H1 (cell line): ENCODE measurements at regions not wholly inside any gene's neighbourhood (a gene's known extent, or its start where the extent isn't known, plus 50 kb on each side); places are given as distances from the start of the nearest gene placed in this dataset.

Source experiments
- CTCF ChIA-PET: fragments of 300-600 bp; sonication (Branson Sonifier 250); formaldehyde crosslinking; loops from one replicate; lab custom pipeline; 2021; ENCODE audit not compliant: partially characterized antibody; lab: Charles Lee
- POLR2A ChIA-PET: fragments of 300-600 bp; sonication (Branson Sonifier 250); formaldehyde crosslinking; loops from one replicate; lab custom pipeline; 2021; ENCODE audit warnings: inconsistent platforms; ENCODE audit not compliant: partially characterized antibody; lab: Charles Lee
- DNase-seq, 2 experiments: peaks; one replicate each; pipeline versions ENCODE4 v3.0.0 to v3.0.0-alpha.2; 2010 to 2022; ENCODE audit warnings: low spot score in 2 of 2, low read depth in 1 of 2, mixed read lengths in 1 of 2
- FAIRE-seq: peaks from 2 replicates; lab custom pipeline; 2011; peaks lifted over from hg19 to GRCh38; lab: Jason Lieb, UNC
- H2AFZ ChIP-seq: 2 replicates; pipeline ENCODE4 v1.8.1; 2012; ENCODE audit warnings: low read length, inconsistent platforms
- H2AK5ac ChIP-seq: 2 replicates; pipeline ENCODE4 v1.6.1; 2013; ENCODE audit warnings: low read depth, low read length
- H2BK120ac ChIP-seq: replicated peaks from 2 replicates; pipeline ENCODE3; 2013; ENCODE audit warnings: low read depth, low read length, inconsistent platforms
- H2BK12ac ChIP-seq: 2 replicates; pipeline ENCODE4 v1.6.1; 2013; ENCODE audit warnings: low read depth, low read length
- H2BK15ac ChIP-seq: 2 replicates; pipeline ENCODE4 v1.6.1; 2013; ENCODE audit warnings: low read length
- H2BK20ac ChIP-seq: 2 replicates; pipeline ENCODE4 v1.6.1; 2013; ENCODE audit warnings: low read length
- H2BK5ac ChIP-seq: 2 replicates; pipeline ENCODE4 v1.6.1; 2013; ENCODE audit warnings: low read depth, low read length
- H3K14ac ChIP-seq: 2 replicates; pipeline ENCODE4 v1.6.1; 2013; ENCODE audit warnings: inconsistent platforms; ENCODE audit not compliant: insufficient read length
- H3K18ac ChIP-seq: 2 replicates; pipeline ENCODE4 v1.6.1; 2013; ENCODE audit warnings: low read length; ENCODE audit errors: extremely low read depth
- H3K23ac ChIP-seq: 2 replicates; pipeline ENCODE4 v1.6.1; 2013; ENCODE audit warnings: inconsistent platforms; ENCODE audit not compliant: insufficient read length
- H3K23me2 ChIP-seq: 2 replicates; pipeline ENCODE4 v1.6.1; 2013; ENCODE audit warnings: low read depth, low read length
- H3K27ac ChIP-seq: 2 replicates; pipeline ENCODE4 v1.6.1; 2011; ENCODE audit warnings: low read depth, low read length, inconsistent platforms
- H3K27me3 ChIP-seq, 4 experiments: replicated peaks in 1 of 4; 1 replicate in 1 of 4; 2 replicates in 3 of 4; pipeline versions ENCODE4 v1.6.1 to v1.8.1; 2011 to 2013; ENCODE audit warnings: low read length in 3 of 4, mild to moderate bottlenecking in 3 of 4, inconsistent platforms in 2 of 4, mixed read lengths in 2 of 4, moderate library complexity in 1 of 4; ENCODE audit not compliant: control insufficient read depth in 3 of 4, insufficient read depth in 3 of 4; ENCODE audit errors: extremely low read depth in 1 of 4
- H3K36me3 ChIP-seq, 4 experiments: 2 replicates each; pipeline versions ENCODE4 v1.6.1 to v1.8.1; 2011 to 2013; ENCODE audit warnings: mild to moderate bottlenecking in 4 of 4, low read length in 3 of 4, moderate library complexity in 2 of 4, control low read depth in 1 of 4, inconsistent platforms in 1 of 4; ENCODE audit not compliant: insufficient read depth in 4 of 4, control insufficient read depth in 2 of 4
- H3K4ac ChIP-seq: replicated peaks from 2 replicates; pipeline ENCODE3; 2013; ENCODE audit warnings: low read length, low read depth, mixed read lengths, inconsistent platforms; ENCODE audit not compliant: insufficient read length
- H3K4me1 ChIP-seq, 4 experiments: replicated peaks in 1 of 4; 1 replicate in 1 of 4; 2 replicates in 3 of 4; pipeline versions ENCODE4 v1.6.1 to v1.8.1; 2011 to 2013; ENCODE audit warnings: low read length in 3 of 4, inconsistent platforms in 2 of 4, mixed read lengths in 1 of 4; ENCODE audit not compliant: insufficient read depth in 4 of 4, control insufficient read depth in 3 of 4
- H3K4me2 ChIP-seq, 2 experiments: 2 replicates each; pipeline versions ENCODE4 v1.6.1 to v1.8.1; 2011 to 2013; ENCODE audit warnings: low read depth in 2 of 2, low read length in 2 of 2, control low read depth in 1 of 2, inconsistent platforms in 1 of 2, mild to moderate bottlenecking in 1 of 2; ENCODE audit not compliant: insufficient read depth in 1 of 2
- H3K4me3 ChIP-seq, 4 experiments: fragments of 200-600, 300-600 bp in 1 of 4; sonication (generic), shearing (Covaris generic), sonication (Bioruptor Twin) in 1 of 4; 2 replicates each; pipeline versions ENCODE4 v1.5.1 to v1.8.1; 2011 to 2016; ENCODE audit warnings: low read length in 4 of 4, low read depth in 3 of 4, control low read depth in 2 of 4, inconsistent platforms in 2 of 4, mild to moderate bottlenecking in 2 of 4, mixed read lengths in 1 of 4, moderate library complexity in 1 of 4; ENCODE audit not compliant: insufficient read depth in 2 of 4; ENCODE audit errors: extremely low read depth in 1 of 4
- H3K56ac ChIP-seq: replicated peaks from 2 replicates; pipeline ENCODE3; 2013; ENCODE audit warnings: low read depth, mild to moderate bottlenecking, mixed read lengths, low read length, inconsistent platforms; ENCODE audit not compliant: insufficient read length
- H3K79me1 ChIP-seq: 2 replicates; pipeline ENCODE4 v1.6.1; 2013; ENCODE audit warnings: low read depth, low read length, control low read depth
- H3K79me2 ChIP-seq, 2 experiments: 2 replicates each; pipeline versions ENCODE4 v1.6.1 to v1.8.1; 2012 to 2013; ENCODE audit warnings: low read length in 2 of 2, mild to moderate bottlenecking in 2 of 2, inconsistent platforms in 1 of 2; ENCODE audit not compliant: insufficient read depth in 2 of 2, control insufficient read depth in 1 of 2
- H3K9ac ChIP-seq, 4 experiments: replicated peaks in 1 of 4; 1 replicate in 1 of 4; 2 replicates in 3 of 4; pipeline versions ENCODE4 v1.6.1 to v1.8.1; 2011 to 2013; ENCODE audit warnings: low read depth in 3 of 4, low read length in 3 of 4, control low read depth in 2 of 4, mild to moderate bottlenecking in 2 of 4, moderate library complexity in 2 of 4, inconsistent platforms in 1 of 4; ENCODE audit errors: extremely low read depth in 1 of 4
- H3K9me3 ChIP-seq, 2 experiments: 2 replicates each; pipeline versions ENCODE4 v1.6.1 to v1.8.1; 2012 to 2013; ENCODE audit warnings: mild to moderate bottlenecking in 2 of 2, moderate library complexity in 2 of 2, control low read depth in 1 of 2, inconsistent platforms in 1 of 2, low read depth in 1 of 2, low read length in 1 of 2, mixed read lengths in 1 of 2; ENCODE audit not compliant: insufficient read depth in 2 of 2
- H4K20me1 ChIP-seq, 2 experiments: replicated peaks in 1 of 2; 2 replicates each; pipeline versions ENCODE3 to v1.8.1; 2011 to 2013; ENCODE audit warnings: inconsistent platforms in 2 of 2, low read length in 2 of 2, mild to moderate bottlenecking in 1 of 2; ENCODE audit not compliant: insufficient read depth in 2 of 2, control insufficient read depth in 1 of 2
- H4K5ac ChIP-seq: 2 replicates; pipeline ENCODE4 v1.6.1; 2013; ENCODE audit warnings: low read length, low read depth, mixed read lengths, inconsistent platforms; ENCODE audit not compliant: insufficient read length
- H4K8ac ChIP-seq: 2 replicates; pipeline ENCODE4 v1.8.0; 2013; ENCODE audit warnings: mild to moderate bottlenecking, moderate library complexity, low read length, inconsistent platforms; ENCODE audit not compliant: insufficient read depth; ENCODE audit errors: extremely low read depth
- H4K91ac ChIP-seq: replicated peaks from 2 replicates; pipeline ENCODE3; 2013; ENCODE audit warnings: low read length, mixed read lengths, inconsistent platforms; ENCODE audit not compliant: insufficient read length
- CBX5 ChIP-seq: fragments of 300-800, 300-1000 bp; sonication (generic); IDR thresholded peaks from 2 replicates; pipeline ENCODE4 v1.7.1; 2016; ENCODE audit warnings: antibody characterized with exemption, low read length, low read depth
- CHD1 ChIP-seq: IDR thresholded peaks from 2 replicates; pipeline ENCODE4 v1.6.1; 2012; ENCODE audit warnings: low read depth, low read length, improper control_type of control experiment
- GABPA ChIP-seq: IDR thresholded peaks from 2 replicates; pipeline ENCODE4 v1.6.1; 2011; ENCODE audit warnings: mild to moderate bottlenecking, low read length, moderate library complexity, borderline replicate concordance; ENCODE audit not compliant: insufficient read depth
- GTF2F1 ChIP-seq: IDR thresholded peaks from 2 replicates; pipeline ENCODE4 v1.6.1; 2012; ENCODE audit warnings: low read depth, low read length, improper control_type of control experiment, borderline replicate concordance
- HDAC6 ChIP-seq: IDR thresholded peaks from one replicate; pipeline ENCODE4 v1.7.1; 2012; ENCODE audit warnings: low read depth, mild to moderate bottlenecking, inconsistent platforms, low read length, moderate library complexity
- KDM4A ChIP-seq: IDR thresholded peaks from one replicate; pipeline ENCODE4 v1.7.1; 2012; ENCODE audit warnings: low read depth, mild to moderate bottlenecking, moderate library complexity, low read length, inconsistent platforms; ENCODE audit not compliant: severe bottlenecking
- KDM5A ChIP-seq: fragments of 200-600 bp; IDR thresholded peaks from 2 replicates; pipeline ENCODE4 v1.7.1; 2012; ENCODE audit warnings: mild to moderate bottlenecking, low read length, inconsistent platforms, mixed read lengths
- POLR2A ChIP-seq, 2 experiments: IDR thresholded peaks; 1 replicate in 1 of 2; 2 replicates in 1 of 2; pipeline ENCODE4 v1.6.1; 2011; ENCODE audit warnings: low read depth in 2 of 2, low read length in 2 of 2, mild to moderate bottlenecking in 2 of 2; ENCODE audit errors: control extremely low read depth in 1 of 2
- SIRT6 ChIP-seq: IDR thresholded peaks from one replicate; pipeline ENCODE4 v1.7.1; 2012; ENCODE audit warnings: low read length, inconsistent platforms
- SP2 ChIP-seq: IDR thresholded peaks from 2 replicates; pipeline ENCODE4 v1.6.1; 2012; ENCODE audit warnings: mild to moderate bottlenecking, low read length, inconsistent platforms
- ZNF274 ChIP-seq: IDR thresholded peaks from 2 replicates; pipeline ENCODE4 v1.7.0; 2012; ENCODE audit warnings: low read length, borderline replicate concordance; ENCODE audit errors: extremely low read depth
- WGBS, 2 experiments: shearing (Covaris generic) in 1 of 2; methylation state at CpG; one replicate each; pipeline versions ENCODE4 v1.1.6 to v1.1.7; 2013 to 2015; ENCODE audit warnings: low lambda C conversion rate in 2 of 2, mixed read lengths in 2 of 2, inconsistent platforms in 1 of 2, low coverage in 1 of 2, missing lambda C conversion rate in 1 of 2; ENCODE audit not compliant: insufficient replicate concordance in 2 of 2, insufficient coverage in 1 of 2, insufficient read length in 1 of 2; ENCODE audit errors: extremely low coverage in 1 of 2, missing lambda C conversion rate in 1 of 2; 5-methylcytosine and 5-hydroxymethylcytosine counted together
- TF ChIP-seq, protein P1 (sequence below): IDR thresholded peaks from 2 replicates; pipeline ENCODE4 v1.6.1; 2011; ENCODE audit warnings: low read depth, mild to moderate bottlenecking, low read length; ENCODE audit not compliant: insufficient read depth
- TF ChIP-seq, protein P2 (sequence below): IDR thresholded peaks from 2 replicates; pipeline ENCODE4 v1.6.1; 2012; ENCODE audit warnings: low read length, inconsistent platforms

DNA sequence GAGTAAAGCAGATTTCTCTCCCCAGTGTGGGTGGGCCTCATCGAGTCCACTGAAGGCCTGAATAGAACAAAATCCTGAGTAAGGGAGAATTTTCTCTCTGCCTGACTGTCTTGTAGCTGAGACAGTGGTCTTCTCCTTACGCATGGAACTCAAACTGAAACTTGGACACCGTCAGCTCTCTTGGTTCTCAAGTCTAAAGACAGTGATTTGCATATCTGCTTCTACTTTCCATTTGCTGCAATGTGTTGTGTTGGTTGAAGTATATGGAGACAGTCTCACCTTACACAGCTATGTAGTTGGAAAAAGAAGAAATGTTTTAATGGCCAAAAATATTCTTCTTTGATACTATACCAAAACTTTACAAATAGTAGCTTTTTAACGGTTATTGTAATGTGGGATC is 160.2 kb upstream of the LMNTD1 start:
- H3K23me2 ChIP-seq: no peaks in the 10 kb centered on the region; the same call in 1 of the 2 replicates
- H2BK12ac ChIP-seq: no peak overlapping the region
- H3K9me3 ChIP-seq: no peaks in the 10 kb centered on the region
- WGBS, 2 experiments: 89% methylated on average over 4 of the region's 4 CpGs; no CpG with 5 or more reads in 1 of the 2 experiments
- no peak overlapping the region for H3K14ac ChIP-seq
- no peak overlapping the region for H4K5ac ChIP-seq
- peak overlapping the region; percentile 13; the same call in 1 of the 2 replicates for H3K18ac ChIP-seq
- H4K8ac ChIP-seq: no peak overlapping the region
- no peak overlapping the region for H2BK15ac ChIP-seq
- no peak overlapping the region for H3K56ac ChIP-seq
- H3K4ac ChIP-seq: no peak overlapping the region
- no peak overlapping the region for H4K91ac ChIP-seq
- no peak overlapping the region for H3K23ac ChIP-seq
- FAIRE-seq (no peak), DNase-seq (no peak)
- no peak overlapping the region for H3K4me2 ChIP-seq
- no peak overlapping the region for H3K4me3 ChIP-seq
- no peak overlapping the region for H2BK20ac ChIP-seq
- H2AFZ ChIP-seq: no peak overlapping the region
- H3K27me3 ChIP-seq: no peaks in the 10 kb centered on the region
- POLR2A ChIA-PET: interaction anchor here (0.7 kb wide), 1 partner anchor 9 kb away, joined by 3 read pairs; no protein-coding TSS in a partner anchor
- peaks cover 0 to 1% (median 0%) of the 10 kb centered on the region in 4 experiments; a peak in 1 of 7 replicates for H3K4me1 ChIP-seq
- no peak overlapping the region for H2BK120ac ChIP-seq
- no peaks in the 10 kb centered on the region for H3K79me2 ChIP-seq
- no peaks in the 10 kb centered on the region for H3K79me1 ChIP-seq
- H3K27ac ChIP-seq: no peak overlapping the region
- CTCF ChIA-PET: interaction anchor here (0.6 kb wide), 1 partner anchor 285 kb away, joined by 3 read pairs; no protein-coding TSS in a partner anchor
- H4K20me1 ChIP-seq: no peaks in the 10 kb centered on the region
- no peak overlapping the region for H2AK5ac ChIP-seq
- no peak overlapping the region for H3K9ac ChIP-seq
- no peaks in the 10 kb centered on the region for H3K36me3 ChIP-seq
- no peak overlapping the region for H2BK5ac ChIP-seq
- no peak for TF ChIP-seq CHD1
- TF ChIP-seq POLR2A (IDR thresholded peaks at IDR 0.05; ENCODE audit: control extremely low read depth in 1 of 2, low read depth in 2 of 2, low read length in 2 of 2): no peak
- TF ChIP-seq SIRT6: no peak
- TF ChIP-seq CBX5: no peak
- TF ChIP-seq, protein P1, sequence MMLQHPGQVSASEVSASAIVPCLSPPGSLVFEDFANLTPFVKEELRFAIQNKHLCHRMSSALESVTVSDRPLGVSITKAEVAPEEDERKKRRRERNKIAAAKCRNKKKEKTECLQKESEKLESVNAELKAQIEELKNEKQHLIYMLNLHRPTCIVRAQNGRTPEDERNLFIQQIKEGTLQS: no peak
- TF ChIP-seq HDAC6: no peak
- TF ChIP-seq KDM5A: no peak
- TF ChIP-seq GTF2F1: no peak
- TF ChIP-seq, protein P2, sequence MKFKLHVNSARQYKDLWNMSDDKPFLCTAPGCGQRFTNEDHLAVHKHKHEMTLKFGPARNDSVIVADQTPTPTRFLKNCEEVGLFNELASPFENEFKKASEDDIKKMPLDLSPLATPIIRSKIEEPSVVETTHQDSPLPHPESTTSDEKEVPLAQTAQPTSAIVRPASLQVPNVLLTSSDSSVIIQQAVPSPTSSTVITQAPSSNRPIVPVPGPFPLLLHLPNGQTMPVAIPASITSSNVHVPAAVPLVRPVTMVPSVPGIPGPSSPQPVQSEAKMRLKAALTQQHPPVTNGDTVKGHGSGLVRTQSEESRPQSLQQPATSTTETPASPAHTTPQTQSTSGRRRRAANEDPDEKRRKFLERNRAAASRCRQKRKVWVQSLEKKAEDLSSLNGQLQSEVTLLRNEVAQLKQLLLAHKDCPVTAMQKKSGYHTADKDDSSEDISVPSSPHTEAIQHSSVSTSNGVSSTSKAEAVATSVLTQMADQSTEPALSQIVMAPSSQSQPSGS: no peak
- no peak for TF ChIP-seq GABPA
- TF ChIP-seq KDM4A: no peak
- no peak for TF ChIP-seq SP2
- no peak for TF ChIP-seq ZNF274
